ENCODE measurements at regions not wholly inside any gene's neighbourhood (a gene's known extent, or its start where the extent isn't known, plus 50 kb on each side); places are given as distances from the start of the nearest gene placed in this dataset.

DNA sequence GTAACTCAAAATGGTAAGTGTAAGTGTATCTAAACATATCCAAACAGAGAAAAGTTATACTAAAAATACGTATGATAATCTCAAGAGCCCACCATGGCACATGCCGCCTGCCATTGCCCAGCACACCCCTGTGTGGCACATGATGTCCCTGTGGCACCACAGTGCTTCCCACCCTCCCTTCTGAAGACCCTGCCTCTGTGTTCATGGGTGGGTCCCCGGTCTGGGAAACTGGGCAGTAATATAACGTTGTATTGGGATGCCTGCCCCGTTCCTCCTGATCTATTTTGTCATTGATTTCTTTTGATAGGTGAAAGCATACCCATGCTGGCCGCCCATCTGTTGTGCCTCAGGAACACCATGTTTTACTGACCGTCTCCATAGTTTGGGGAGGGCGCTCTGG lies 296.8 kb upstream of the SHH start:
- TF ChIP-seq, protein P1, sequence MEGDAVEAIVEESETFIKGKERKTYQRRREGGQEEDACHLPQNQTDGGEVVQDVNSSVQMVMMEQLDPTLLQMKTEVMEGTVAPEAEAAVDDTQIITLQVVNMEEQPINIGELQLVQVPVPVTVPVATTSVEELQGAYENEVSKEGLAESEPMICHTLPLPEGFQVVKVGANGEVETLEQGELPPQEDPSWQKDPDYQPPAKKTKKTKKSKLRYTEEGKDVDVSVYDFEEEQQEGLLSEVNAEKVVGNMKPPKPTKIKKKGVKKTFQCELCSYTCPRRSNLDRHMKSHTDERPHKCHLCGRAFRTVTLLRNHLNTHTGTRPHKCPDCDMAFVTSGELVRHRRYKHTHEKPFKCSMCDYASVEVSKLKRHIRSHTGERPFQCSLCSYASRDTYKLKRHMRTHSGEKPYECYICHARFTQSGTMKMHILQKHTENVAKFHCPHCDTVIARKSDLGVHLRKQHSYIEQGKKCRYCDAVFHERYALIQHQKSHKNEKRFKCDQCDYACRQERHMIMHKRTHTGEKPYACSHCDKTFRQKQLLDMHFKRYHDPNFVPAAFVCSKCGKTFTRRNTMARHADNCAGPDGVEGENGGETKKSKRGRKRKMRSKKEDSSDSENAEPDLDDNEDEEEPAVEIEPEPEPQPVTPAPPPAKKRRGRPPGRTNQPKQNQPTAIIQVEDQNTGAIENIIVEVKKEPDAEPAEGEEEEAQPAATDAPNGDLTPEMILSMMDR (IDR thresholded peaks at IDR 0.05), result no peak
- TF ChIP-seq POLR2A (IDR thresholded peaks at IDR 0.05), result no peak
- no peak for TF ChIP-seq POLR2AphosphoS5 (IDR thresholded peaks at IDR 0.05)
